GM23248 (cell line): ENCODE measurements at regions not wholly inside any gene's neighbourhood (a gene's known extent, or its start where the extent isn't known, plus 50 kb on each side); places are given as distances from the start of the nearest gene placed in this dataset.

ENCODE experiments used
- DNase-seq: peaks from one replicate; pipeline ENCODE4 v3.0.0-alpha.2; 2015
- H2AFZ ChIP-seq: fragments of 200-600 bp; sonication (generic); 2 replicates; pipeline ENCODE4 v1.6.1; 2016; ENCODE audit warnings: antibody characterized with exemption
- H3F3A ChIP-seq: fragments of 200-600 bp; sonication (generic); 2 replicates; pipeline ENCODE4 v1.6.1; 2016; ENCODE audit warnings: mild to moderate bottlenecking, antibody characterized with exemption, mixed run types; ENCODE audit not compliant: insufficient read depth
- H3K27ac ChIP-seq: fragments of 200-600 bp; sonication (generic); 2 replicates; pipeline ENCODE4 v1.5.1; 2016; ENCODE audit warnings: mild to moderate bottlenecking
- H3K27me3 ChIP-seq: fragments of 200-600 bp; sonication (generic); replicated peaks from 2 replicates; pipeline ENCODE4 v1.6.1; 2016; ENCODE audit warnings: mild to moderate bottlenecking; ENCODE audit not compliant: insufficient read depth
- H3K36me3 ChIP-seq: fragments of 200-600 bp; sonication (generic); 2 replicates; pipeline ENCODE4 v1.6.1; 2016; ENCODE audit warnings: low read depth, mild to moderate bottlenecking
- H3K4me1 ChIP-seq: fragments of 200-600 bp; sonication (generic); 2 replicates; pipeline ENCODE4 v1.6.1; 2016; ENCODE audit warnings: mild to moderate bottlenecking; ENCODE audit not compliant: insufficient read depth
- H3K4me2 ChIP-seq: fragments of 200-600 bp; sonication (generic); one replicate; pipeline ENCODE4 v1.6.1; 2016; ENCODE audit warnings: mild to moderate bottlenecking; ENCODE audit not compliant: unreplicated experiment
- H3K4me3 ChIP-seq: fragments of 200-600 bp; sonication (generic); 2 replicates; pipeline ENCODE4 v1.5.1; 2016; ENCODE audit warnings: mild to moderate bottlenecking
- H3K79me2 ChIP-seq: fragments of 200-600 bp; sonication (generic); 2 replicates; pipeline ENCODE4 v1.6.1; 2016; ENCODE audit warnings: mild to moderate bottlenecking; ENCODE audit not compliant: insufficient read depth
- H3K9ac ChIP-seq: fragments of 200-600 bp; sonication (generic); 2 replicates; pipeline ENCODE4 v1.6.1; 2016; ENCODE audit warnings: mild to moderate bottlenecking
- H3K9me2 ChIP-seq: fragments of 200-600 bp; sonication (generic); 2 replicates; pipeline ENCODE4 v1.6.1; 2016; ENCODE audit warnings: mixed run types, mild to moderate bottlenecking, moderate library complexity; ENCODE audit not compliant: insufficient read depth
- H3K9me3 ChIP-seq: fragments of 200-600 bp; sonication (generic); one replicate; pipeline ENCODE4 v1.6.1; 2017; ENCODE audit warnings: low read depth
- H4K20me1 ChIP-seq: fragments of 200-600 bp; sonication (generic); 2 replicates; pipeline ENCODE4 v1.6.0; 2016; ENCODE audit not compliant: insufficient read depth
- EZH2 ChIP-seq: fragments of 200-600 bp; sonication (generic); IDR thresholded peaks from 2 replicates; pipeline ENCODE4 v1.6.1; 2018; ENCODE audit warnings: antibody characterized with exemption, mild to moderate bottlenecking; ENCODE audit not compliant: insufficient read depth, poor library complexity, severe bottlenecking
- EZH2phosphoT487 ChIP-seq: fragments of 200-600 bp; sonication (generic); IDR thresholded peaks from 2 replicates; pipeline ENCODE4 v1.6.1; 2018; ENCODE audit warnings: antibody characterized with exemption, moderate library complexity, mild to moderate bottlenecking, low read depth; ENCODE audit not compliant: insufficient read depth
- WGBS, 2 experiments: methylation state at CpG; one replicate each; pipeline ENCODE4 v1.1.6; 2015 to 2017; ENCODE audit warnings: low lambda C conversion rate in 2 of 2, low coverage in 1 of 2; ENCODE audit errors: missing lambda C conversion rate in 2 of 2; 5-methylcytosine and 5-hydroxymethylcytosine counted together
- in situ Hi-C: fragments of 300-500 bp; cut with MboI; formaldehyde crosslinking; loops from 2 replicates; pipeline ENCODE4 v1.15.0; 2020

- peaks cover 13% of the 10 kb centered on the region for H3K27me3 ChIP-seq
- no peaks in the 10 kb centered on the region for H3K4me1 ChIP-seq
- no peak overlapping the region for H3K27ac ChIP-seq
- no peaks in the 10 kb centered on the region for H3K9me3 ChIP-seq
- H3K4me2 ChIP-seq: no peak overlapping the region
- no peak overlapping the region for H3K9ac ChIP-seq
- H4K20me1 ChIP-seq: no peaks in the 10 kb centered on the region
- H3K4me3 ChIP-seq: no peak overlapping the region
- no peak for DNase-seq
- H2AFZ ChIP-seq: no peak overlapping the region
- H3K36me3 ChIP-seq: no peaks in the 10 kb centered on the region
- in situ Hi-C loops: no loop called here
- no peaks in the 10 kb centered on the region for H3F3A ChIP-seq
- 45% methylated on average over 1 of the region's 1 CpG; no CpG with 5 or more reads in 1 of the 2 experiments for WGBS, 2 experiments
- H3K79me2 ChIP-seq: no peaks in the 10 kb centered on the region
- H3K9me2 ChIP-seq: no peaks in the 10 kb centered on the region
- TF ChIP-seq EZH2 (no peak), EZH2phosphoT487 (no peak)
Measured at GRCh38 chr4:8687083-8687482, 94.5 kb downstream of the CPZ start.

- TF ChIP-seq EZH2phosphoT487 (no peak), EZH2 (no peak)
- Histone ChIP-seq H4K20me1 (no peaks in the 10 kb centered on the region), H2AFZ (no peak overlapping the region), H3K9me2 (no peaks in the 10 kb centered on the region), H3K9me3 (no peaks in the 10 kb centered on the region), H3K4me1 (no peaks in the 10 kb centered on the region), H3K79me2 (no peaks in the 10 kb centered on the region), H3K4me2 (no peak overlapping the region), H3K36me3 (no peaks in the 10 kb centered on the region), H3K27me3 (peaks cover 6% of the 10 kb centered on the region; the same call in 1 of the 2 replicates), H3K27ac (no peak overlapping the region), H3K9ac (no peak overlapping the region), H3F3A (no peaks in the 10 kb centered on the region), H3K4me3 (no peak overlapping the region)
- WGBS, 2 experiments: 33 to 41% methylated on average over 6 of the region's 6 CpGs
- in situ Hi-C loops: no loop called here
- DNase-seq: no peak
Measured at GRCh38 chr4:8685831-8686230, 93.3 kb downstream of the CPZ start.

GRCh38 chr4:8683462-8683861 is 90.9 kb downstream of the CPZ start:
- Histone ChIP-seq H3F3A (no peaks in the 10 kb centered on the region), H3K27ac (no peak overlapping the region), H3K4me1 (no peaks in the 10 kb centered on the region), H2AFZ (no peak overlapping the region), H3K27me3 (0 out of 2 replicates have a peak, but pooled peaks cover under 1% of the 10 kb centered on the region), H3K36me3 (no peaks in the 10 kb centered on the region), H3K9ac (no peak overlapping the region), H4K20me1 (no peaks in the 10 kb centered on the region), H3K9me2 (no peaks in the 10 kb centered on the region), H3K79me2 (no peaks in the 10 kb centered on the region), H3K4me2 (no peak overlapping the region), H3K4me3 (no peak overlapping the region), H3K9me3 (no peaks in the 10 kb centered on the region)
- no peak for DNase-seq
- WGBS, 2 experiments: 59 to 60% methylated on average over 5 of the region's 5 CpGs
- in situ Hi-C loops: no loop called here
- TF ChIP-seq EZH2phosphoT487 (no peak), EZH2 (no peak)

- H4K20me1 ChIP-seq: no peaks in the 10 kb centered on the region
- no peaks in the 10 kb centered on the region for H3K36me3 ChIP-seq
- no peak overlapping the region for H3K27ac ChIP-seq
- H3K4me1 ChIP-seq: no peaks in the 10 kb centered on the region
- no peaks in the 10 kb centered on the region for H3K9me2 ChIP-seq
- H3K27me3 ChIP-seq: no peaks in the 10 kb centered on the region
- WGBS, 2 experiments: 5 to 8% methylated on average over 10 of the region's 10 CpGs
- no peak for DNase-seq
- in situ Hi-C loops: no loop called here
- no peak for TF ChIP-seq EZH2phosphoT487
- no peaks in the 10 kb centered on the region for H3K9me3 ChIP-seq
- no peak overlapping the region for H3K9ac ChIP-seq
- no peaks in the 10 kb centered on the region for H3K79me2 ChIP-seq
- no peak overlapping the region for H3K4me3 ChIP-seq
- no peak overlapping the region for H3K4me2 ChIP-seq
- H3F3A ChIP-seq: no peaks in the 10 kb centered on the region
- no peak overlapping the region for H2AFZ ChIP-seq
Measured at GRCh38 chr4:8682725-8683124, 90.2 kb downstream of the CPZ start.

GRCh38 chr4:8682296-8682695 is 89.7 kb downstream of the CPZ start:
- H3K36me3 ChIP-seq: no peaks in the 10 kb centered on the region
- no peak overlapping the region for H3K4me3 ChIP-seq
- H3K9ac ChIP-seq: no peak overlapping the region
- DNase-seq: no peak
- H3F3A ChIP-seq: no peaks in the 10 kb centered on the region
- no peaks in the 10 kb centered on the region for H3K79me2 ChIP-seq
- no peak overlapping the region for H3K27ac ChIP-seq
- H3K4me2 ChIP-seq: no peak overlapping the region
- no peak overlapping the region for H2AFZ ChIP-seq
- H4K20me1 ChIP-seq: no peaks in the 10 kb centered on the region
- no peak for TF ChIP-seq EZH2
- TF ChIP-seq EZH2phosphoT487: no peak
- in situ Hi-C loops: no loop called here
- no peaks in the 10 kb centered on the region for H3K9me2 ChIP-seq
- no peaks in the 10 kb centered on the region for H3K9me3 ChIP-seq
- H3K4me1 ChIP-seq: no peaks in the 10 kb centered on the region
- no peaks in the 10 kb centered on the region for H3K27me3 ChIP-seq
- WGBS, 2 experiments: 23 to 25% methylated on average over 4 of the region's 4 CpGs
